HUES6 (cell line): ENCODE measurements at regions not wholly inside any gene's neighbourhood (a gene's known extent, or its start where the extent isn't known, plus 50 kb on each side); places are given as distances from the start of the nearest gene placed in this dataset.
A peak's percentile ranks its signal among the peaks of the same experiment; 100 is the strongest.

Source experiments
- H3K27ac ChIP-seq: 2 replicates; pipeline ENCODE4 v1.7.0; 2013; ENCODE audit warnings: low read depth, mild to moderate bottlenecking, low read length, inconsistent platforms
- H3K27me3 ChIP-seq: 2 replicates; pipeline ENCODE4 v1.6.1; 2013; ENCODE audit warnings: low read length; ENCODE audit not compliant: control insufficient read depth, insufficient read depth
- H3K36me3 ChIP-seq: 2 replicates; pipeline ENCODE4 v1.6.1; 2013; ENCODE audit warnings: low read length; ENCODE audit not compliant: control insufficient read depth, insufficient read depth
- H3K4me1 ChIP-seq: 2 replicates; pipeline ENCODE4 v1.6.1; 2013; ENCODE audit warnings: low read length; ENCODE audit not compliant: control insufficient read depth, insufficient read depth
- H3K4me3 ChIP-seq: 2 replicates; pipeline ENCODE4 v1.5.1; 2013; ENCODE audit warnings: low read depth, low read length
- H3K9ac ChIP-seq: one replicate; pipeline ENCODE4 v1.6.1; 2013; ENCODE audit warnings: mild to moderate bottlenecking, low read length
- H3K9me3 ChIP-seq: 2 replicates; pipeline ENCODE4 v1.6.1; 2013; ENCODE audit warnings: low read depth, low read length; ENCODE audit not compliant: control insufficient read depth, insufficient read depth

- Histone ChIP-seq H3K4me3 (no peak overlapping the region), H3K9ac (no peak overlapping the region), H3K27ac (no peak overlapping the region), H3K36me3 (no peaks in the 10 kb centered on the region), H3K27me3 (peaks cover 13% of the 10 kb centered on the region; the same call in 1 of the 2 replicates), H3K4me1 (no peaks in the 10 kb centered on the region), H3K9me3 (no peaks in the 10 kb centered on the region)
Measured at GRCh38 chr10:133035952-133036351, 51.8 kb upstream of the ADGRA1 start.

GRCh38 chr10:133034762-133035161 is 53.0 kb upstream of the ADGRA1 start:
- Histone ChIP-seq H3K36me3 (no peaks in the 10 kb centered on the region), H3K9me3 (no peaks in the 10 kb centered on the region), H3K9ac (peak overlapping the region; percentile 34), H3K27me3 (peaks cover 20% of the 10 kb centered on the region; the same call in 1 of the 2 replicates), H3K4me1 (no peaks in the 10 kb centered on the region), H3K27ac (no peak overlapping the region), H3K4me3 (no peak overlapping the region)

GRCh38 chr10:133034092-133034491 is 53.6 kb upstream of the ADGRA1 start:
- H3K27ac ChIP-seq: no peak overlapping the region
- no peak overlapping the region for H3K4me3 ChIP-seq
- no peak overlapping the region for H3K9ac ChIP-seq
- H3K27me3 ChIP-seq: peaks cover 22% of the 10 kb centered on the region; the same call in 1 of the 2 replicates
- H3K9me3 ChIP-seq: no peaks in the 10 kb centered on the region
- no peaks in the 10 kb centered on the region for H3K36me3 ChIP-seq
- H3K4me1 ChIP-seq: no peaks in the 10 kb centered on the region

- Histone ChIP-seq H3K4me3 (no peak overlapping the region), H3K9ac (no peak overlapping the region), H3K27ac (no peak overlapping the region), H3K4me1 (no peaks in the 10 kb centered on the region), H3K9me3 (no peaks in the 10 kb centered on the region), H3K36me3 (no peaks in the 10 kb centered on the region), H3K27me3 (peaks cover 26% of the 10 kb centered on the region; the same call in 1 of the 2 replicates)
Measured at GRCh38 chr10:133033742-133034048, 54.0 kb upstream of the ADGRA1 start.

- no peaks in the 10 kb centered on the region for H3K36me3 ChIP-seq
Measured at GRCh38 chr10:133032976-133033741, 54.6 kb upstream of the ADGRA1 start.

GRCh38 chr10:133032231-133032630 is 55.5 kb upstream of the ADGRA1 start:
- H3K9ac ChIP-seq: no peak overlapping the region
- no peak overlapping the region for H3K27ac ChIP-seq
- no peaks in the 10 kb centered on the region for H3K4me1 ChIP-seq
- peaks cover 35% of the 10 kb centered on the region; the same call in 1 of the 2 replicates for H3K27me3 ChIP-seq
- H3K4me3 ChIP-seq: no peak overlapping the region
- H3K36me3 ChIP-seq: no peaks in the 10 kb centered on the region
- H3K9me3 ChIP-seq: no peaks in the 10 kb centered on the region

More at GRCh38 chr10:133032976-133033741, 54.6 kb upstream of the ADGRA1 start:
- H3K27me3 ChIP-seq: peaks cover 28% of the 10 kb centered on the region; the same call in 1 of the 2 replicates
- no peaks in the 10 kb centered on the region for H3K4me1 ChIP-seq
- H3K27ac ChIP-seq: no peak overlapping the region
- H3K9ac ChIP-seq: no peak overlapping the region
- H3K9me3 ChIP-seq: no peaks in the 10 kb centered on the region
- no peak overlapping the region for H3K4me3 ChIP-seq

GRCh38 chr10:133031541-133032125 is 56.1 kb upstream of the ADGRA1 start:
- no peak overlapping the region for H3K9ac ChIP-seq
- H3K4me1 ChIP-seq: no peaks in the 10 kb centered on the region
- H3K27me3 ChIP-seq: peaks cover 37% of the 10 kb centered on the region; the same call in 1 of the 2 replicates

GRCh38 chr10:133030781-133031180 is 56.9 kb upstream of the ADGRA1 start:
- Histone ChIP-seq H3K27me3 (peaks cover 45% of the 10 kb centered on the region; the same call in 1 of the 2 replicates), H3K36me3 (no peaks in the 10 kb centered on the region), H3K27ac (no peak overlapping the region), H3K9ac (no peak overlapping the region), H3K9me3 (no peaks in the 10 kb centered on the region), H3K4me1 (no peaks in the 10 kb centered on the region), H3K4me3 (no peak overlapping the region)

More at GRCh38 chr10:133031541-133032125, 56.1 kb upstream of the ADGRA1 start:
- Histone ChIP-seq H3K36me3 (no peaks in the 10 kb centered on the region), H3K27ac (no peak overlapping the region), H3K4me3 (no peak overlapping the region), H3K9me3 (no peaks in the 10 kb centered on the region)

GRCh38 chr10:133030126-133030525 is 57.6 kb upstream of the ADGRA1 start:
- H3K4me3 ChIP-seq: no peak overlapping the region
- no peaks in the 10 kb centered on the region for H3K9me3 ChIP-seq
- H3K27ac ChIP-seq: no peak overlapping the region
- H3K27me3 ChIP-seq: peaks cover 52% of the 10 kb centered on the region
- no peak overlapping the region for H3K9ac ChIP-seq
- no peaks in the 10 kb centered on the region for H3K4me1 ChIP-seq
- H3K36me3 ChIP-seq: no peaks in the 10 kb centered on the region

- H3K36me3 ChIP-seq: no peaks in the 10 kb centered on the region
- H3K27ac ChIP-seq: no peak overlapping the region
- H3K9me3 ChIP-seq: no peaks in the 10 kb centered on the region
- no peak overlapping the region for H3K4me3 ChIP-seq
- H3K27me3 ChIP-seq: peaks cover 64% of the 10 kb centered on the region
- no peak overlapping the region for H3K9ac ChIP-seq
- H3K4me1 ChIP-seq: peaks cover 10% of the 10 kb centered on the region
Measured at GRCh38 chr10:133028956-133029355, 58.8 kb upstream of the ADGRA1 start.

GRCh38 chr10:133028158-133028557 is 59.6 kb upstream of the ADGRA1 start:
- Histone ChIP-seq H3K27ac (no peak overlapping the region), H3K27me3 (peaks cover 64% of the 10 kb centered on the region), H3K4me1 (peaks cover 10% of the 10 kb centered on the region), H3K36me3 (no peaks in the 10 kb centered on the region), H3K4me3 (no peak overlapping the region), H3K9me3 (no peaks in the 10 kb centered on the region), H3K9ac (no peak overlapping the region)
